NB4 (cell line): ENCODE measurements at regions not wholly inside any gene's neighbourhood (a gene's known extent, or its start where the extent isn't known, plus 50 kb on each side); places are given as distances from the start of the nearest gene placed in this dataset.

ENCODE experiments used
- CTCF ChIP-seq: IDR thresholded peaks from one replicate; pipeline ENCODE4 v1.5.1; 2012; ENCODE audit warnings: low read depth, low read length
- MYC ChIP-seq: IDR thresholded peaks from 2 replicates; pipeline ENCODE4 v1.6.1; 2011; ENCODE audit warnings: low read depth, low read length
- POLR2A ChIP-seq: IDR thresholded peaks from 2 replicates; pipeline ENCODE4 v1.6.1; 2011; ENCODE audit warnings: mild to moderate bottlenecking; ENCODE audit not compliant: insufficient read length; ENCODE audit errors: extremely low read depth

DNA sequence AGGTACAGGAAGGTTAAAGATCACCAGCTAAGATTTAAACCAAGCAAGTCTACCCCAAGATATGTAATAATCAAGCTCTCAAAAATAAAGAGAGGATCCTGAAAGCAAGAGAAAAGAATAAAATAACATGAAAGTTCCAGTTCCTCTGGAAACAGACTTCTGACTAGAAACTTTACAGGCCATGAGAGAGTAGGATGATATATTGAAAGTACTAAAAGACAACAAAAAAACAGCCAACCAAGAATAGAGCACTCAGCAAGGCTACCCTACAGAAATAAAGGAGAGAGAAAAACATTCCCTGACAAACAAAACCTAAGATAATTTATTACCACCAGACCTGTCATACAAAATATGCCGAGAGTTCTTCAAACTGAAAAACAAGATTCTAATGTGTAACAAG lies 450.5 kb downstream of the ARAP2 start:
- TF ChIP-seq CTCF (no peak), MYC (no peak), POLR2A (no peak)
